Prostate gland (tissue), 2 donors: ENCODE measurements at regions not wholly inside any gene's neighbourhood (a gene's known extent, or its start where the extent isn't known, plus 50 kb on each side); places are given as distances from the start of the nearest gene placed in this dataset.

Experiments
- DNase-seq: peaks from one replicate; pipeline ENCODE4 v3.0.0-alpha.2; 2019; ENCODE audit warnings: low spot score
- H3K27ac ChIP-seq, 2 donors: fragments of 200-600 bp; sonication (generic); 2 replicates each; pipeline ENCODE4 v1.5.1; 2017 to 2019
- H3K27me3 ChIP-seq: fragments of 200-600 bp; sonication (generic); replicated peaks from 2 replicates; pipeline ENCODE4 v1.5.1; 2019; ENCODE audit not compliant: insufficient read depth
- H3K36me3 ChIP-seq, 2 donors: fragments of 200-600 bp; sonication (generic); 1 replicate in 1 of 2; 2 replicates in 1 of 2; pipeline versions ENCODE4 v1.5.1 to v1.8.1; 2017 to 2019
- H3K4me1 ChIP-seq: fragments of 200-600 bp; sonication (generic); replicated peaks from 2 replicates; pipeline ENCODE4 v1.5.1; 2019
- H3K4me3 ChIP-seq, 2 donors: fragments of 200-600 bp; sonication (generic); 2 replicates each; pipeline ENCODE4 v1.5.1; 2017 to 2019
- H3K9me3 ChIP-seq: fragments of 200-600 bp; sonication (generic); 2 replicates; pipeline ENCODE4 v1.5.1; 2017
- CTCF ChIP-seq, 4 experiments: fragments of 200-600 bp in 2 of 4; fragments of 450-650 bp in 2 of 4; sonication (generic) in 2 of 4; IDR thresholded peaks; 1 replicate in 3 of 4; 2 replicates in 1 of 4; pipeline ENCODE4 v1.5.1; 2016 to 2019; ENCODE audit warnings: antibody characterized with exemption in 4 of 4, mild to moderate bottlenecking in 2 of 4, moderate library complexity in 2 of 4
- POLR2A ChIP-seq: fragments of 450-650 bp; IDR thresholded peaks from one replicate; pipeline ENCODE4 v1.6.1; 2016; ENCODE audit warnings: antibody characterized with exemption, mild to moderate bottlenecking
- POLR2AphosphoS5 ChIP-seq: sonication (generic); formaldehyde crosslinking; IDR thresholded peaks from one replicate; pipeline ENCODE4 v1.6.1; 2017; ENCODE audit warnings: antibody characterized with exemption
- WGBS: methylation state at CpG from one replicate; pipeline ENCODE4 v1.1.5; 2018; 5-methylcytosine and 5-hydroxymethylcytosine counted together
- intact Hi-C: fragments of 100-400 bp; cut with DNase I; formaldehyde crosslinking; loops from one replicate; pipeline ENCODE4 v1.14.2; 2022

DNA sequence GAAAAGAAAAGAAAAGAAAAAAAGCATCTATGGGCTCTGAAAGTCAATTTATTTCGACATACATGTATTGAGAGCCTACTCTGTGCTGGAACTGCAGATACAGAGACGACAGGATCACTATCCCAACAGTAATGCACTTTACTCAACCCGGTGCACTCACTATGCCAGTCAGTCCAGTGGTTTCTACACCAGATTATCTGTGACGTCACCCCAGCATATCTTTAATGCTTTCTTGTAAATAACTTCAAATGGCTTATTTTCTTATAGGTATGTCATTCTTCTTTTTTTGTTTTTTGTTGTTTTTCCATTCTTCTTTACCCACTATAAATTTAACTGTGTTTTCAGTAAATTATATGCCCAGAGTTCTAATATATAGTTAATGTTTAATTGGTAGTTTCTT, 800.0 kb upstream of the FANCL start:
- Histone ChIP-seq H3K4me3 (no peak overlapping the region), H3K27me3 (no peaks in the 10 kb centered on the region), H3K4me1 (no peaks in the 10 kb centered on the region), H3K9me3 (no peaks in the 10 kb centered on the region), H3K27ac (no peak overlapping the region), H3K36me3 (no peaks in the 10 kb centered on the region)
- WGBS = 67% methylated on average over 4 of the region's 4 CpGs
- TF ChIP-seq POLR2A (no peak), POLR2AphosphoS5 (no peak), CTCF (IDR thresholded peaks at IDR 0.05) (no peak)
- DNase-seq = no peak
- intact Hi-C loops = no loop called here

DNA sequence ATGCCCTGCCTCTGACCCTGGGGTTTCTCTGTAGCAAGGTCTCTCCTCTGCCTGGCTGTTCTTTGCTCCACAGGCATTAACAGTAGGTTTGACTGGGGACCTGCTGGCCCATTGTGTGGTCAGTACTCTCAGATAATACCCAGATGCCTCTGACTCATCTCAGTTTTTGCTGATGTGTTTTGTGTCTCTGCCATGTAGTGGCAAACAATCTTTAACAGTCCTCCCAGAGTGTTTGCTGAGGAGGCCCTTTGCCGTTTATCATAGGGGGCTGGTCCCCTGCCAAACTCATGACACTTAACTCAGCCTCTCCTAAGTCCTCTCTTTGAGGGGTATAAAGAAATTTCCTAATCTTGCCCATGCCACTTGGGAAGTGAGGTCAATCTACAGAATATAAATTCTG, 793.7 kb upstream of the FANCL start:
- DNase-seq = no peak
- Histone ChIP-seq H3K36me3 (no peaks in the 10 kb centered on the region), H3K4me1 (no peaks in the 10 kb centered on the region), H3K9me3 (no peaks in the 10 kb centered on the region), H3K4me3 (no peak overlapping the region), H3K27me3 (no peaks in the 10 kb centered on the region), H3K27ac (no peak overlapping the region)
- TF ChIP-seq POLR2AphosphoS5 = no peak
- TF ChIP-seq POLR2A = no peak
- TF ChIP-seq CTCF (IDR thresholded peaks at IDR 0.05) = no peak
- 0% methylated on average over 1 of the region's 1 CpG for WGBS
- intact Hi-C loops = no loop called here

- H3K36me3 ChIP-seq = no peaks in the 10 kb centered on the region
- no peaks in the 10 kb centered on the region for H3K4me1 ChIP-seq
- 68% methylated on average over 3 of the region's 3 CpGs for WGBS
- H3K27me3 ChIP-seq = no peaks in the 10 kb centered on the region
- H3K27ac ChIP-seq = no peak overlapping the region
- intact Hi-C loops = no loop called here
- TF ChIP-seq POLR2AphosphoS5 (no peak), CTCF (IDR thresholded peaks at IDR 0.05) (no peak), POLR2A (no peak)
- H3K9me3 ChIP-seq = no peaks in the 10 kb centered on the region
- no peak for DNase-seq
- H3K4me3 ChIP-seq = no peak overlapping the region
Observed at GRCh38 chr2:59034106-59034505, 793.0 kb upstream of the FANCL start.

- intact Hi-C loops = no loop called here
Observed at GRCh38 chr2:59033661-59034060, 792.5 kb upstream of the FANCL start.

More at GRCh38 chr2:59033661-59034060, 792.5 kb upstream of the FANCL start:
- Histone ChIP-seq H3K27me3 (no peaks in the 10 kb centered on the region), H3K36me3 (no peaks in the 10 kb centered on the region), H3K9me3 (no peaks in the 10 kb centered on the region), H3K27ac (no peak overlapping the region), H3K4me1 (no peaks in the 10 kb centered on the region), H3K4me3 (no peak overlapping the region)
- WGBS = 53% methylated on average over 1 of the region's 1 CpG
- no peak for DNase-seq
- no peak for TF ChIP-seq POLR2AphosphoS5
- TF ChIP-seq POLR2A = no peak
- no peak for TF ChIP-seq CTCF (IDR thresholded peaks at IDR 0.05)
